ENCODE measurements at regions not wholly inside any gene's neighbourhood (a gene's known extent, or its start where the extent isn't known, plus 50 kb on each side); places are given as distances from the start of the nearest gene placed in this dataset.
"Not testable (repeated sequence)": the region's sequence is repeated elsewhere in the genome, so short reads cannot be mapped to it uniquely, and the experiment has no call there.

DNA sequence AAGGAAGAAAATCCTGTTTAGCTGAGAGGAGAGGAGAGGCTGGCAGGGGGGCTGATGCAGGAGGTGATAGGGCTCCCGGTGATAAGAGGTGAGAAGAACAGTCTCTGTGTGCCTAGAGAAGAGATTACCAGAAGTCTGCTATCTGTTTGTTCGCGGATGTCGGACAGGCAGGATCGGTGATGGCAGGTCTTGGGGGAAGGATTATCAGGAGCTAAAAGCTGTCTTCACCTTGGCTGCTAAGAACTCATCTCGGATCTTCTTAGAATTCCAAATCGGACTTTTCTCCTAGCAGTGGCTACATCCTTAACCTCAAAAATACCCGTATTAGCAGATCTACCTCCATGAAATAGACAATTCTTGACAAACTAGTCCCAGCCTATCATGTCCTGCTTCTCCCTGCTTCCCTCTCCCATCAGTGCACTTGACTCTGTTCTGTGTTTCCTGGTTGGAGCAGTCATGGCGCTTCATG, 282.1 kb upstream of the TRIB2 start:
- DNase-seq, result no peak

DNA sequence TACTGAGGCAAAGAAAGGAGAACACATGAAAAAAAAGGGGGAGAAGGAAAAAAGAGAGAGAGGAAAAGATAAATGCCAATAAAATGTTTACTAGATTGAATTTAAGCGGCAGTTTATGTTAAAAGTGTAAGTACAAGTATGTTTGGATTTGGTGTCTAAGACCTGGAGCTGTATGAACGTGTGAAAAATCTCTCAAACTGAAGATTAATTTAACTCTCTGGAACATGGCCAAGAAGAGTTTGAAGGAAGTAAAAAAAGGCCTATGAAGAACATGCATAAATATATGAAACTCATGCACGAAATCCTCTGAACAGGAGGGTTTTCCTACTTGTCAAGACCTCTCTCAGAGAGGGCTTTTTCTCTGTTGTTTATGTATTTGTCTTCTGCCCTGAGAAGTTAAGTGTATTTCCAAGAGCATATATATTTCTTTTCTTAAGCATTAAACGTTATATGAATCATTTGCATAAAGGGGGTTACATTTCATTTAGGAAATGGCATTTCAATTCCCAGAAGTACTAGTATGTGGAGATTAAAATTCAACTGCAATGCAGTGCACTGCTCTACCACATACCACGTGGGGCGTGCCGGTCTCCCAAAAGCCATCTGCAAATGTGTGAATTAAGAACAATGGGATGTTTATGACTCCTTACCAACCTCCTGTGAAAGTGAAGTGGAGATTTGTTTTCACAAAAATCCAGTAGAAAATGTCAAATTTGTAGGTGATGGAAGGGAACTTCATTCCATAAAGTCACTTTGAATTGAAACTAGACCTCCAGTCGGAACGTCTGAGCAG, 281.1 kb upstream of the TRIB2 start:
- no peak for DNase-seq

DNA sequence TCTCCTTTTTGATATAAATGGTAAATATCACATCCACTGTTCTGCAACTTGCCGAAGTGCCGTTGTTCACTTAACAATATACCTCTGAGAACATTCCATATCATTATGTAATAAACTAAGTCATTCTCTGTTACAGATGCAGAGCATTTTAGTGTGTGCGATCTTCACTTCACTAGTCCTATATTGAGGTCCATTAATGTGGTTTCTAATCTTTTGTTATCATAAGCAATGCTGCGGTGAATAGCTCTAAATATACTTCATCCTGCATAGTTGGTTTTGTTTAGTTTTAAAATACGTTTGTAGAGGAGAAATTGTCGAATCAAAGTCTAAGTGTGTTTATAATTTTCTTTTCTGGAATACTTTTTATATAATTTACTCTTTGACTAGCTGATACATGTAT, 280.3 kb upstream of the TRIB2 start:
- no peak for DNase-seq

DNA sequence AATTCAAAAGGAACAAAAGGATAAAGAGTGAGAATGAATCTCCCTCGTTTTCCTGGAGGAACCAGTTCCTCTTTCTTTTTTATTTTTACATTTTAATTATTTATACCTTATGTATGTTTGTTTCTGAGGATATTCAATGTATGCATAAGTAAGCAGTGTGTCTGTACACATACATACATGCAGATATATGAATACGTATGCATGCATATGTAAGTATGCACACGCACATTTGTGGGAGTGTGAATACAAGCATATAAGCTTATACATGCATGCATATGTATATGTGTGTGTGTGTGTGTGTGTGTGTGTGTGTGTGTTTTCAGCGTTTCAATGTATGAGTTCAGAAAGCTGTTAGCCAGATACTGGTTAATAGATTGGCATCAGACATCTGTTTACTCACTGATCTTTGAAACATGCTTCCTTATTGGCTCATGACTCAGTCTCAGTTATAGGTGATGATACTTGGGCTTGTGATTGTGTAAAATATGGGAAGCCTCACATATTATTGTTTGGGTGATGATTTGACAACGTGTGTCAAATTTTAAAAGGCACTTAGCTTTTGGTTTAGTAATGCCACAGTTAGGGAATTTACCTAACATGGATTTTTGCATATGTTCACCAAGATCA, 279.7 kb upstream of the TRIB2 start:
- no peak for DNase-seq

DNA sequence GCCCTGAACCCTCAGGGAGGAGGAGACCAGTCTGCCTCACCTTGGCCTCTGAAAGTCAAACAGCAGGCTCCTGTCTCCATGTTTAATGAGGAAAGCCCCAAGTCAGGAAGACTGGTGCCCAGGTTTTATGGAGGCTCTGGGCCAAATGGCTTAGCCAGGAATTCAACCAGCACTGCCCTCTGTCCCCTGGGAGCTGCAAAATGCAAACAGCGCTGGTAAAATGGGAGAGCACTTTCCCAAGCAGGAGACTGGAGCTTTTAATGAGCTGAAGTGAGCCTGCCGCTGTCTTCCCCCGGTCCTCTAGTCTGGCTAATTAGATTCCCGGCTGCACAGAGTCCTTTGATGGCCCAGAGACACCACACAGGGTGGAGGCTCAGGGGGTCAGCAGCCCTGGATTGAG, 276.0 kb upstream of the TRIB2 start:
- DNase-seq, result no peak

DNA sequence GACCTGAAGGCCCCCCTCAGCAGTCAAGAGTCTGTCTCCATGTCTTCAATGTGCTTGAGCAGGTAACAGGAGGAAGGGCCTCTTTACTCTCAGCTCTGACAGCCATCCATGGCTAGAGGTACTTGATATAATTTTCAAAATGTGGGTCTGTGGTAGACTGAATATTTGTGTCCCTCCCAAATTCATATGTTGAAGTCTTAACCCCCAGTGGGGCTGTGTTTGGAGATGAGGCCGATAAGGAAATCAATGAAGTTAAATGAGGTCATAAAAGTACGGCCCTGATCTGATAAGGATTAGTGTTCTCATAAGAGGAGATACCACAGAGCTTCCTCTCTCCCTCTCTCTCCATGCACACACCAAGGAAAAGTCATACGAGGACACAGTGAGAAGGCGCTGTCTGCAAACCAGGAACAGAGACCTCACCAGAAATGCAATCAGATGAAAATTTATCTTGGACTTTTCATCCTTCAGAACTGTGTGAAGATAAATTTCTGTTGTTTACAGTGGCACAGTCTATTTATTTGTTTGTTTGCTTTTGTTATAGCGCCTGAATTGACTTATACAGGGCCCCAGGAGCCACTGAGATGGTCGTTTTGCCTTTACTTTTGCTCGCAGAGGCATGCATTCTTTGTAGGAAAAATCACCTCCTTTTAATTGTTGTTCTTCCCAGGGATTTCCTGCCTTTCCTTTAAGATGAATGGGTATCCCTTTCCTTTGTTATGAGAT, 274.8 kb upstream of the TRIB2 start:
- DNase-seq, result no peak

DNA sequence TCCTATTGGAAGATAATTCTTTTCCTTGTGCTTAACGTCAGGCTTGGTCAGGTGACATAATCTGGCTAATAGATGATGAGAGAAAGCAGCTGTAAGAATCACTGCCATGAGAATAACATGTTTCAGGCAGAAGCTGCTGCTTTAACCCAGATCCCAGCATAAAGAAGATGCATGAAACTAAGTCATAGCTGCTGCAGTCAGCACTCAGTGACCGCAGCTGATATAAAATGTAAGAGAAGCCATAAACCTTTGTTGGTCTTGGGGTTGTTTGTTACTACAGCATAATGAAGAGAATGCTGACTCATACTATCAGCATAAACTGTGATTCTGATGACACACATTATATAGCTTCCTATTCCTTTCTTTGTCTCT, 274.3 kb upstream of the TRIB2 start:
- no peak for DNase-seq

DNA sequence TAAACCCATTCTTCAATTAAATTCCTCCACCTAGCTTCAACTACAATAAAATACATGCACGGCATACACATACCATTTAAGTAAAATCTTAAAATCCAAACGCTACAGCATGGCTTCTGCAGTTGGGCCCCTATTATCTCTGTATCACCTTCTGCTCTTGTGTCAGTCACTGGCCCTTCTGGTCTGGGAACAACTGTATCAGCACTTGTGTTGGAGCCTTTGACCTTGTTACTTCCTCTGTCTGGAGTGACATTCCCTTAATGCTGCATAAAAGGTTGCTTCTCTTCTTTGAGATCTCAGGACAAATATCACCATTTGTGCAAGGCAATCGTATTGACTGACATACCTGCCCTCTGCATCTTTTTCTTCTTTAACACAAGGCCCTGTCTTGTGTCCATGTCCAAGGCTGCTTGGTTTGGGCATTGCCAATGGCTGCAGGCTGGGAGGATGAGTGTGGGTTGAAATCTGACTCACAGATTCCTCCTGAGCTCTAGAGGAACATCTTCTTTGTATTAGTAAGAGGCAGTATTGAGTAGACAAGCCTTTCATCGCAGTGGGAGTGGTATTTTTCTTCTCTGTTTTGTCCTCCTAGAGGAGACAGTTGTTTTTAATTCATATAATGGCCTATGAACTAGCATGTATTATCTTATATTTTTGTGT, 267.8 kb upstream of the TRIB2 start:
- DNase-seq, result peak; percentile 26

DNA sequence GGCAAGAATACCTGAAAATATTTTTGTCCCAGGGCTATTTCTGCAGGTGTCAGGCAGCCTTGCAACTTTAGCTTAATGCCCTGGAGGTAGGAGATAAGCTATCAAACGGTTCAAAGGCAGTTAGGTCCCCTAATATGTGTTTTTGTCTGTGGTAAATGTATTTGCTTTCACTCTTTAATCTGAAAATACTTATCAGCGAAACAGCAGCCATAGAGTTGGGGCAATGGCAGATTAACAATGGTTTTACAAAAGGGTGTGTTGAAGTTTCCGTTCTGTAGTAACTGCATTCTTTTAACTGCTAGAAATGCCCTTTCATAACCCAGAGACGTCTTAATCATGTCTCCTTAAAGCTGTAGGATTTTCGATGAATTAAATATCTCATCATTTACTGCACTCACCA, 265.0 kb upstream of the TRIB2 start:
- no peak for DNase-seq

DNA sequence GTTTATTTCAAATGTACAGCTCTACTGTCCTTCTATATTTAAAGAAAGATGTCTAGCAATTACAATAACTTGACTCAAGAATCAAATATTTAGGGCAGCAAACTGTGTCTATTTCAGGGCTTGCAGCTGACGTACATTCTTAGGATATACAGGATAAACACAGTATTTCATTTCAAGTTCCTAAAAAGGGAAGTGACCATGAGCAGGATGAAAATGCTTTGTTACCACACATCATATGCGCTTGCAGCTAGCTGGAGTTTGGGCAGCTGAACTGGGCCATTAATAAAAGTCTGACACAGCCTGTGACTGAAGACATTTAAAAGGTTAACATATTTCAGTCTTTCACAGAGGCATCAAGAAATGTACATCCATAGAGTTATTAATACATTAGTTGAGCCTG, 264.6 kb upstream of the TRIB2 start:
- no peak for DNase-seq

DNA sequence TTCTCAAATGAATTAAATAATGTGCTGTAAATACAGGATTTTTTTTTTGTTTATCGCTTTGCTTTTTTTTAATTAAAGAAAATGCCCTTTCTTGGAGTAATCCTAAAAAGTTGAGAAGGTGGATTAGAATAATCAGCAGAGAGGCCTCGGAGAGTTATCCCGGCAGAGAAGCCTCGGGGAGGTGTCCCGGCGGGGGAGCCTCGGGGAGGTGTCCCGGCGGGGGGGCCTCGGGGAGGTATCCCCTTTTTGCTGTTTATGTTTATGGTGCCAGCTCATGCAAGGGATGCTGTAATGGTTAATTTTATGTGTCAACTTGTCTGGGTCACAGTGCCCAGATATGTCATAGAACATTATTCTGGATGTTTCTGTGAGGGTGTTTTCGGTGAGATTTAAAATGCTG, 263.0 kb upstream of the TRIB2 start:
- DNase-seq, result no peak

DNA sequence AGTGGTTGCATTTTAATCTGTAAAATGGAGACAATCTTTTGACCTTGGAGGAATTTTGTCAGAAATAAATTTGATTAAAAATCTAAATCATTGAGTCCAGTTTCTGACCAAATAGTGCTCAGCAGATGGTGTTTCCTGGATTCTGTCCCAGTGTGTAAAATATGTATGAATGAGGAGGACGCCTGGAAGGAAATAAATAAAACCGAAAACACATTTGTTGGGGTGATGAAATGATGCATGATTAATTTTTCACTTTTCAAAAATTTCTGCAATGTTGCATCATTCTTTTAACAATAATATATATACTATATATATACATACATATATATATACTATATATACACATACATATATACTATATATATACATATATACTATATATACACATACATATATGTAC, 261.1 kb upstream of the TRIB2 start:
- DNase-seq, result no peak

DNA sequence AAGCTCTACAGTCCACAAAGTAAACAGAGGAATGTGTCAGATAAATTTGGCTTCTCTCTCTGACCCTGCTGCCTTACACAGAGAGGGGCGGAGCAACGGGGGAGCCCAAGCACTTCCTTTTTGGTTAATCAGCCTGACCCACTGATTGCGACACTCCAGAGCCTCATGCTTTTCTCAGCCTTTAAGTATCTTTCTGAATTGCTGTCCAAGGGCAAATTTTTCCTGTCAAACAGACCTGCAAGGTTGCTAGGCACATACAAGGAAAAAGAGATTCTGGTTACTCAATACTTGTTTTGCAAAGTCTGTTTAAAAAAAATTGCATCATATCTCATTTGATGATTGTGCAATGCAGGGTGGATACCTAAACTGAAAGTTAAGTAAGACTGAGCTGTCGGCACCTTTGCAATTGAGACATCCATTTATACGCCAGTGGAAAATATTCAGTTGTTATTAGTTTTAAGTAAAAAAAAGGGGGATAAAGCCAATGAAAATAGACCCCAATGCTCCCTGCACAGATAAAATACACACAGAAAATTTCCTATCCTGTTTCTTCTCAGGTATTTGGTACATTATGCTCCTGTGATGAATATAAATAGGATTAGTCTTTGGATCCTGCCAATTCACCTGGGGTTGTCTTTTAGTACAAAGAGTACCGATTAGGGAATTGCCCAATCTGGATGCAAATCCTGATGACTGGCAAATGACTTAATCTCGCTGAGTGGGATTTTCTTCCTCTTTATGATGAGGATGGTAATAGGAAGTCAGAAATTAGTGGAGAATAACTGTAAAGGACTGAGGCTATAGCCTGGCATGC, 260.2 kb upstream of the TRIB2 start:
- DNase-seq, result peak; percentile 82

DNA sequence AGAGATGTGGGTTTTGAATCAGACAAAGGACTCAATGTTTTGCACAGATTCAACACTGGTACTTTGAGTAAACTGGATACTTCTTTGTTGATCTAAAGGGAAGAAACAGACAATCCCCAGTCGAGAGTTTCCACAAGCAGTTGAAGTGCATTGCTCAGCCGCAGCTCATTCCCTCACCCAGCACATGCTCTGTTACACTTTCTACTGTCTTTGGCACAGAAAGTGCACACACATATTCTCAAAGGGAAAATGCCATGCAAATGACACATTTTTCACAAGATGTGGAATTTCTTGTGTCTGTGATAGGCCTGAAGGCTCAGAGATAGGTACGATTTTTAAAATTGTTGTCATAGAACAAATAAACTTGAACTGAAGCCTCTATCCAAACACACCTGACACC, 258.9 kb upstream of the TRIB2 start:
- no peak for DNase-seq

DNA sequence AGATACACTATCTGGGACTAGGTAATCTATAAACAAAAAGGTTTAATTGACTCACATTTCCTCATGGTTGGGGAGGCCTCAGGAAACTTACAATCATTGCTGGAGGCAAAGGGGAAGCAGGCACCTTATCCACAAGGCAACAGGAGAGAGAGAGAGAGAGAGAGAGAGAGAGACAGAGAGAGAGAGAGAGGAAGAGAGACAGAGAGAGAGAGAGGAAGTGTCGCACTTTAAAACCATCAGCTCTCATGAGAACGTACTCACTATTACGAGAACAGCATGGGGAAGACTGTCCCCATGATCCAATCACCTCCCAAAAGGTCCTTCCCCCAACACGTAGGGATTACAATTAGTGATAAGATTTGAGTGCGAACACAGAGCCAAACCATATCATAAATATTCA, 253.5 kb upstream of the TRIB2 start:
- no peak for DNase-seq

DNA sequence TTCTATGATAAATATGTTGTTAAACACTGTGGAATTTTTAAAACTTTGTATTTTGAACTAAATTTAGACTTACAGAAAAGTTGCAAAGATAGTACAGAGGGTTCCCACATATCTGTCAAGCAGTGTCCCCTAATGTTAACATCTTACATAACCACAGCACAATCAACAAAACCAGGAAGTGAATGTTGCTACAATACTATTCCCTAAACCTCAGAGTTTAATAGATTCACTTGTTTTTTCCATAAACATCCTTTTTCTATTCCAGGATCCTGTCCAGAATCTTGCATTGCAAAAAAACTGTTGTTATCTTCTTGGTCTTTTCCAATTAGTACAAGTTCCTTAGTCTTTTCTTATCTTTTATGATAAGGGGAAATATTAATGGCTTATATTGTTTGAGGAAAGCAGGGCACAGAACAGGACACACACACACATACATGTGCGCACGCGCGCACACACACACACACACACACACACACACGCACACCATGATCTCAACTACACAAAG, 251.1 kb upstream of the TRIB2 start:
- no peak for DNase-seq

DNA sequence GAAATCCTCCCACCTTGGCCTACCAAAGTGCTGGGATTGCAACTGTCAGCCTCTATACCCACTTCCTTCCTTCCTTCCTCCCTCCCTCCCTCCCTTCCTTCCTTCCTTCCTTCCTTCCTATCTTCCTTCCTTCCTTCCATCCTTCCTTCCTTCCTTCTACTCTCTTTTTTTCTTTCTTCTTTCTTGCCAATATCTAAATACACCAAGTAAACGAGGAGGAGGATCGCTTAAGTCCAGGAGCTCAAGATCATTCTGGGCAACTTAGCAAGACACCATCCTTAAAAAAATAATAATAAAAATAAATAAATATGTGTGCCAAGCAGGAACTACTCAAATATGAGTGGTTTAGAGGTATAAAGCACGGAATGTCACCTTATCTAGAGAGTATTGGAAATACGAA, 249.4 kb upstream of the TRIB2 start:
- no peak for DNase-seq

DNA sequence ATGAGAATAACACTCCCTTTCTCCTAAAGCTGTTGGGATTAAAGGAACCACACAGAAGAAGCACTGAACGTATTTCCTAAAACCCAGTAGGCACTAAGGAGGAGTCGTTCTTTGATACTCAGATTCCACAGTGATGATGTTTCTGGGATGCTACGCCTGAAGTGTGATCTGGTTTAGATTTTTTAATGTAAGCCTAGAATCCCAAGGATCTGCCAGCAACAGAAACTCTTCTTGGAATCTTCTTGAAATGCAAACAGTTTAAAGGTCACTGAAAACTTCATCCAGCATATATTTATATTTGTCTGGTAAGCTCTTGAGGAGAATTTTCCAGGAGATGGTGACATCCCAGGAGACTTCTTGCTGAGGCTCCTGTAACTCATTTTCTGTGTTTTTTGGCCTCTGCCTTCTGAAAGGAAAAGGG, 247.6 kb upstream of the TRIB2 start:
- DNase-seq, result no peak

DNA sequence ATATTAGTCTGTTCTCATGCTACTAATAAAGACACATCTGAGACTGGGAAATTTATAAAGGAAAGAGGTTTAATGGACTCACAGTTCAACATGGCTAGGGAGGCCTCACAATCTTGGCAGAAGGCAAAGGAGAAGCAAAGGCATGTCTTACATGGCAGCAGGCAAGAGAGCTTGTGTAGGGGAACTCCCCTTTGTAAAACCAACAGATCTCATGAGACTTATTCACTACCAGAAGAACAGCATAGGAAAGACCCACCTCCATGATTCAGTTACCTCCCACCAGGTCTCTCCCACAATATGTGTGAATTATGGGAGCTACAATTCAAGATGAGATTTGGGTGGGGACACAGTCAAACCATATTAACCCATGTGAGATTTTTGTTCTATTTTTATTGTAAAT, 244.5 kb upstream of the TRIB2 start:
- DNase-seq, result not testable (repeated sequence)

DNA sequence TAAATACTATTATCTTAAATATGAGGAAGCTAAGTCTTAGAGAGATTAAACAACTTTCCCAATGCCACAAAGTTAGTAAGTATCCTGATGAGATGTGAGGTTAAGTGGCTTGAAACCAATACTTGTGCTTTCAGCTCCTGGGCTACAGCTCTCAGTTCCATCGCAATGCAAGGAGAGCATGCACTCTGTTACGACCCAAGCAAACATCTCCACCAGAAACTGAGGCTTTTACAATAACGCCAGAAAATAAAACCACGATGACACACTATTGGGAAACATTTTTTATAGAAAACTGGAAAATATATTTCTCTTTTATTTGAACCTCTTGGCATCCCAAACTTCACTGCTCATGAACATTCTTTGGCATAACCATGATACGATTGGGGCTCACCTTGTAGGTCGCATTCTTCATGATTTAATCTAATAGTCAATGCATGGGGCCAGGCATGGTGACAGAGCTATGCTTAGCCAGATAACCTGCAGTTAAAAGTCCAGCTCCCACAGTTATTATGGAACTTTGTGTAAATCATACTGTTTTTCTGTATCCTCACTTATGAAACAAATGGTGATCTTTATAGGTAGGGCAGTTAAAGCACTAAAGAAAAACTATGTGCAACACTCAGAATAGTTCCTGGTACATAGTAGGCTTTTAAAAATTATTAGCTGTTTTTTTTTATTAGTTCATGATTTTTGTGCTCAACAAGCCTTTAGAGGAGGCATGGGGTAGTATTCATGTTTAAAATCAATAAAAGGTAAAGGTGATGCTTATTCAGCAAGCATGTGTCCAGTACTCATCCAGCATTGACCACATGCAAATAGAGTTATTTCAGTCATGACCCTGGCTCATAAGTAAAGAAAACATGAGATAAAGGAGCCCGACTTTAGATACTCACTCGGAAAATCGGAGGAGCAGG, 238.3 kb upstream of the TRIB2 start:
- DNase-seq, result no peak

DNA sequence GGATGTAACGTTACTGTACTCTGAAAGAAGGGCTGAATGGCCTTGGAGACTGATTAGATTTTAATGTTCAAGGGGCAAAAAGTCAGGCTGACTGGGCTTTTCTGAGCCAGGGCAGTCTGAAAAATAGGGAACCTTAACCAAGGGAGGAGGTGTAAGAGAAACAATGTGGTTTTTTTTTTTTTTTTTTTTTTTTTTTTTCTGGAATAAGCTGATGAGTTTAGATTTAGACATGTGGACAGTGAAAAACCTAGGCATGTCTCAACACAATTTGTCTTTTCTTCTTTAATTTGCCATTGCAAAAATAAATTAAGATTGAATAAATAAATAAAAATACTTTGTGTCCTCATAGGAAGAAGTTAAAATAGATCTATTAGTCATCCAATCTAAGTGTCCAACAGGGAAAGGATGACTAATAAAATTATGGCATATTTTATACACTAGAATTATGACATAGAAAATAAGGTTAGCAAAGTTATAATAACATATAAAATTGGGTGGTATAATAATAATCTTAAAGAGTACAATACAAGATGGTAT, 237.6 kb upstream of the TRIB2 start:
- DNase-seq, result no peak

Measured in activated CD4-positive, alpha-beta T cell treated with anti-CD3 and anti-CD28 coated beads for 48 hours (primary cell).